Left ventricle myocardium inferior (tissue), 1 donor: ENCODE measurements at regions not wholly inside any gene's neighbourhood (a gene's known extent, or its start where the extent isn't known, plus 50 kb on each side); places are given as distances from the start of the nearest gene placed in this dataset.

ENCODE experiments used
- DNase-seq: peaks from one replicate; pipeline ENCODE4 v3.0.0-alpha.2; 2020
- H3K27ac ChIP-seq: fragments of 200-600 bp; replicated peaks from 2 replicates; pipeline ENCODE4 v1.8.0; 2021
- H3K27me3 ChIP-seq: fragments of 200-600 bp; 2 replicates; pipeline ENCODE4 v1.8.0; 2021; ENCODE audit warnings: low read depth
- H3K36me3 ChIP-seq: fragments of 200-600 bp; 2 replicates; pipeline ENCODE4 v1.8.0; 2021
- H3K4me1 ChIP-seq: fragments of 200-600 bp; 2 replicates; pipeline ENCODE4 v1.8.0; 2021
- H3K4me3 ChIP-seq: fragments of 200-600 bp; 2 replicates; pipeline ENCODE4 v1.8.0; 2021; ENCODE audit warnings: mild to moderate bottlenecking, moderate library complexity
- H3K9me3 ChIP-seq: fragments of 200-600 bp; replicated peaks from 2 replicates; pipeline ENCODE4 v1.8.0; 2021
- CTCF ChIP-seq: fragments of 200-600 bp; IDR thresholded peaks from 2 replicates; pipeline ENCODE4 v1.8.0; 2021; ENCODE audit warnings: antibody characterized with exemption, mild to moderate bottlenecking, borderline replicate concordance
- intact Hi-C: fragments of 100-400 bp; cut with micrococcal nuclease; formaldehyde crosslinking; loops from one replicate; pipeline ENCODE4 v1.11.0; 2022
- donor health status: DM: no; HTN: yes; CAD: no; lungs with severe emphysema.

GRCh38 chr9:108224716-108225115 lies 631.1 kb downstream of the ACTL7B start:
- no peaks in the 10 kb centered on the region for H3K36me3 ChIP-seq
- no peaks in the 10 kb centered on the region for H3K4me1 ChIP-seq
- TF ChIP-seq CTCF: no peak
- H3K9me3 ChIP-seq: peaks cover 14% of the 10 kb centered on the region
- no peak overlapping the region for H3K27ac ChIP-seq
- no peak overlapping the region for H3K4me3 ChIP-seq
- intact Hi-C loops: no loop called here
- DNase-seq: no peak
- no peaks in the 10 kb centered on the region for H3K27me3 ChIP-seq

- Histone ChIP-seq H3K4me3 (no peak overlapping the region), H3K9me3 (no peaks in the 10 kb centered on the region), H3K27ac (no peak overlapping the region), H3K4me1 (no peaks in the 10 kb centered on the region), H3K36me3 (no peaks in the 10 kb centered on the region), H3K27me3 (no peaks in the 10 kb centered on the region)
- intact Hi-C loops: no loop called here
- no peak for TF ChIP-seq CTCF
- DNase-seq: no peak
Observed at GRCh38 chr9:108219664-108220063, 636.1 kb downstream of the ACTL7B start.

GRCh38 chr9:108217431-108218349 lies 638.1 kb downstream of the ACTL7B start:
- H3K9me3 ChIP-seq: no peaks in the 10 kb centered on the region
- intact Hi-C loops: no loop called here
- H3K4me1 ChIP-seq: no peaks in the 10 kb centered on the region
- no peak overlapping the region for H3K27ac ChIP-seq
- no peak for DNase-seq
- no peak for TF ChIP-seq CTCF
- no peaks in the 10 kb centered on the region for H3K36me3 ChIP-seq
- H3K27me3 ChIP-seq: no peaks in the 10 kb centered on the region
- H3K4me3 ChIP-seq: no peak overlapping the region

- Histone ChIP-seq H3K36me3 (no peaks in the 10 kb centered on the region), H3K27ac (no peak overlapping the region), H3K9me3 (no peaks in the 10 kb centered on the region), H3K4me3 (no peak overlapping the region), H3K4me1 (no peaks in the 10 kb centered on the region), H3K27me3 (no peaks in the 10 kb centered on the region)
- no peak for DNase-seq
- TF ChIP-seq CTCF: no peak
- intact Hi-C loops: no loop called here
Observed at GRCh38 chr9:108213511-108213910, 642.3 kb downstream of the ACTL7B start.

GRCh38 chr9:108212184-108212583 lies 643.6 kb downstream of the ACTL7B start:
- Histone ChIP-seq H3K27ac (no peak overlapping the region), H3K4me3 (no peak overlapping the region)
- DNase-seq: no peak

More at GRCh38 chr9:108212184-108212583, 643.6 kb downstream of the ACTL7B start:
- Histone ChIP-seq H3K36me3 (no peaks in the 10 kb centered on the region), H3K4me1 (no peaks in the 10 kb centered on the region), H3K27me3 (no peaks in the 10 kb centered on the region), H3K9me3 (no peaks in the 10 kb centered on the region)
- intact Hi-C loops: no loop called here
- no peak for TF ChIP-seq CTCF
